ENCODE measurements at regions not wholly inside any gene's neighbourhood (a gene's known extent, or its start where the extent isn't known, plus 50 kb on each side); places are given as distances from the start of the nearest gene placed in this dataset.

- no peak for DNase-seq (ENCODE audit: extremely low read depth, low read depth)
- TF ChIP-seq CTCF (IDR thresholded peaks at IDR 0.05; ENCODE audit: low read depth, low read length) = no peak
Measured at GRCh38 chr18:77522051-77522675, 272.5 kb downstream of the GALR1 start.

- no peak for TF ChIP-seq CTCF (IDR thresholded peaks at IDR 0.05; ENCODE audit: low read depth, low read length)
- DNase-seq (ENCODE audit: extremely low read depth, low read depth) = no peak
Measured at GRCh38 chr18:77524909-77525308, 275.3 kb downstream of the GALR1 start.

GRCh38 chr18:77526962-77527361, 277.3 kb downstream of the GALR1 start:
- no peak for DNase-seq (ENCODE audit: extremely low read depth, low read depth)
- TF ChIP-seq CTCF (IDR thresholded peaks at IDR 0.05; ENCODE audit: low read depth, low read length) = no peak

GRCh38 chr18:77528872-77529271, 279.2 kb downstream of the GALR1 start:
- no peak for TF ChIP-seq CTCF (IDR thresholded peaks at IDR 0.05; ENCODE audit: low read depth, low read length)
- DNase-seq (ENCODE audit: extremely low read depth, low read depth) = no peak

- DNase-seq (ENCODE audit: extremely low read depth, low read depth) = no peak
- no peak for TF ChIP-seq CTCF (IDR thresholded peaks at IDR 0.05; ENCODE audit: low read depth, low read length)
Measured at GRCh38 chr18:77529492-77530176, 280.0 kb downstream of the GALR1 start.

- TF ChIP-seq CTCF (IDR thresholded peaks at IDR 0.05; ENCODE audit: low read depth, low read length) = no peak
- no peak for DNase-seq (ENCODE audit: extremely low read depth, low read depth)
Measured at GRCh38 chr18:77530732-77531131, 281.1 kb downstream of the GALR1 start.

- DNase-seq (ENCODE audit: extremely low read depth, low read depth) = no peak
- no peak for TF ChIP-seq CTCF (IDR thresholded peaks at IDR 0.05; ENCODE audit: low read depth, low read length)
Measured at GRCh38 chr18:77539860-77540259, 290.2 kb downstream of the GALR1 start.

Measured in AG09319 (cell line).